Urinary bladder (tissue), 3 donors: ENCODE measurements at regions not wholly inside any gene's neighbourhood (a gene's known extent, or its start where the extent isn't known, plus 50 kb on each side); places are given as distances from the start of the nearest gene placed in this dataset.
A peak's percentile ranks its signal among the peaks of the same experiment; 100 is the strongest.

Experiments
- DNase-seq: peaks from one replicate; pipeline ENCODE4 v3.0.0-alpha.2; 2015; ENCODE audit errors: extremely low spot score
- H3K27ac ChIP-seq: one replicate; pipeline ENCODE4 v1.5.1; 2013; ENCODE audit warnings: low read depth, mild to moderate bottlenecking, moderate library complexity
- H3K36me3 ChIP-seq: one replicate; pipeline ENCODE4 v1.6.1; 2013; ENCODE audit warnings: mild to moderate bottlenecking, moderate library complexity; ENCODE audit not compliant: insufficient read depth
- H3K4me1 ChIP-seq: one replicate; pipeline ENCODE4 v1.6.1; 2013; ENCODE audit warnings: mild to moderate bottlenecking, moderate library complexity; ENCODE audit not compliant: insufficient read depth
- H3K4me3 ChIP-seq: one replicate; pipeline ENCODE4 v1.5.1; 2013; ENCODE audit warnings: low read depth, low read length
- WGBS: extraction: QIAGEN DNeasy Blood & Tissue Kit; methylation state at CpG from one replicate; pipeline ENCODE4 v1.1.7; 2013; 5-methylcytosine and 5-hydroxymethylcytosine counted together
- donor health status: healthy with polysubstance abuse.
- donor health status: healthy.

DNA sequence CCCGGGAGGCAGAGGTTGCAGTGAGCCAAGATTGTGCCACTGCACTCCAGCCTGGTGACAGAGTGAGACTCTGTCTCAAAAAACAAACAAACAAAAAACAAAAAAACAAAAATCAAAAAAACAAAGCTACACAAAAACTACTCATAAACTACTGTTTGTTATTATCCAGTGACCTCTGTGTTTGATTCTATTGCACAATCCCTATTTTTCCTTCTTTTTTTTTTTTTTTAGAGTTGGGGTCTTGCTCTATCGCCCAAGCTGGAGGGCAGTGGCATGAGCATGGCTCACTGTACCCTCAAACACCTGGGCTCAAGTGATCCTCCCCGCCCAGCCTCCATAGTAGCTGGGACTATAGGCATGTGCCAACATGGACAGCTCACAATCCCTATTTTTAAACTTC is 92.7 kb downstream of the FAM217A start:
- Histone ChIP-seq H3K4me3 (no peak overlapping the region), H3K36me3 (no peaks in the 10 kb centered on the region), H3K4me1 (no peaks in the 10 kb centered on the region), H3K27ac (no peak overlapping the region)
- 93% methylated on average over 2 of the region's 3 CpGs for WGBS
- no peak for DNase-seq

DNA sequence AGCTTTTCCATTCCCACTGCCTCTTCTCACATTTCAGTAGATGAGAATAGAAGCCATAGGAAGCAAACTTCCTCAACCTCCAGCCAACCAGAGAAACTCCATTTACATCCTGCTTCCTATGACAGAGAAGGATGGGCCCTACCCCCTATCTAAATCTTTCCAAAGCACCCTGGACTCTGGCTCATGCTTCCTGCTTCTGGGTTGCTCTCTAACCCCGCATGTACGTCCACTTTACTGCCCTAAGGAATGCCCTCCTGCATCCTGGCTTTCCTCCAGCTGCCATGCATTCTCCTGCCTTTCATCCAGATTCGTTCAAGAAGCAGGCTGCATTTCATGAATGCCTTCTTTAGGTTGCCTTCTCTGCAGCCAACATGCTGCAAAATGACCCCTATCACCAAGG is 91.9 kb downstream of the FAM217A start:
- no peak overlapping the region for H3K4me3 ChIP-seq
- no peak overlapping the region for H3K27ac ChIP-seq
- H3K4me1 ChIP-seq, result no peaks in the 10 kb centered on the region
- H3K36me3 ChIP-seq, result no peaks in the 10 kb centered on the region
- DNase-seq, result no peak
- 45% methylated on average over 3 of the region's 3 CpGs for WGBS

DNA sequence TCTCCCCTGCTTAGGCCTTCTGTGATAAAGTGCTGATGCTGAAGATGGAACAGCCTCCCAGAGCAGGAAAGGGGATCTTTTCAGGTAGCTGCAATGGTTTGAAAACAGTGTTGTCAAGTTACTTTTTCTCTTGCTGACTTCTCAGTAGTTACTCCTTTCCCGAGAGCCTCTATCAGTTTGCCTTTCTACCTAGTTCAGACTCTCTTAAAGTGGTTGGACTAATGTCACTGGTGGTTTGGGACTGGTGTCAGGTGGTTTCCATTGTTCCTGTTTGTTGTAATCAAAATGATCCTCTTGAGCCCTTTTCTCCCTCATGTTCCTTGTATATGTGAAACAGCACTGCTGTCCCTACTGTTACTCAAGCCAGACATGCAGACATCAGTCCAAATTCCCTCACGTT is 91.4 kb downstream of the FAM217A start:
- H3K4me3 ChIP-seq, result no peak overlapping the region
- no peak overlapping the region for H3K27ac ChIP-seq
- no peaks in the 10 kb centered on the region for H3K4me1 ChIP-seq
- no peak for DNase-seq
- 89% methylated on average over 2 of the region's 2 CpGs for WGBS
- H3K36me3 ChIP-seq, result no peaks in the 10 kb centered on the region

DNA sequence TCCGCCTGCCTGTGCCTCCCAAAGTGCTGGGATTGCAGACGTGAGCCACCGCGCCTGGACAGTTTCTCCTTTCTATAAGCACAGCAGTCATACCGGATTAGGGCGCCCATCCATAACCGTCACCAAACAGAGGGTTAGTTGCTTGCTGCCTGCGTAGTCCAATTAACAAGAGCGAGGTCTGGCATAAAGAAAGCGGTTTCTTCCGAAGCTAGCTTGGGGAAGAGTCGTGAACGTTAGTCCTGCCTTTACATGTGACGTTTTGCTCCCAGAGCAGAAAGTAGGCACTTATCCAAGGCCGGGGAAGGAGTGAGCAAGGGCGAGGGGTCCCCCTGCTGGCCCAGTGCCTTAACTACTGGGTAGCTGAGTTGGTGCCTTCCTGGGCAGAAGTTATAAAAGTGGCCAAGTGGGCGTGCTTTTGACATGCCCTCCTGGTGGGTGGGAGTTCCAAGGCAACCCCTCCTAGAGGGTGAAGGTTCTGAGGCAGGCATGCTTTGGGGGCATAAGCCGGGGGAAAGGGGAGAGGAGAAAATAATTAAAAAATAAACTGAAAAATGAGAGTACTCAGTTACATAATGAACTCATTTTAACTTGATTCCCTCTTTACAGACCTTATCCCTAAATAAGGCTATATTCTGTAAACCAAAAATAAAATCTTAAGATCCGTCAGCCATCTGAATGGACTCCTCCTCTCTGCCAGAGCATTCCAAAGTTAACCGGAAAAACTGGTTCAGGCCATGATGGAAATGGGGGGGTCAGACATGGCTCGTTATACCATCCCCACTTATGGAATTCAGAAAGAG is 88.0 kb downstream of the FAM217A start:
- no peaks in the 10 kb centered on the region for H3K36me3 ChIP-seq
- peak; percentile 41 for DNase-seq
- WGBS, result 10% methylated on average over 21 of the region's 21 CpGs
- H3K27ac ChIP-seq, result no peak overlapping the region
- no peaks in the 10 kb centered on the region for H3K4me1 ChIP-seq
- H3K4me3 ChIP-seq, result peak overlapping the region; percentile 28

DNA sequence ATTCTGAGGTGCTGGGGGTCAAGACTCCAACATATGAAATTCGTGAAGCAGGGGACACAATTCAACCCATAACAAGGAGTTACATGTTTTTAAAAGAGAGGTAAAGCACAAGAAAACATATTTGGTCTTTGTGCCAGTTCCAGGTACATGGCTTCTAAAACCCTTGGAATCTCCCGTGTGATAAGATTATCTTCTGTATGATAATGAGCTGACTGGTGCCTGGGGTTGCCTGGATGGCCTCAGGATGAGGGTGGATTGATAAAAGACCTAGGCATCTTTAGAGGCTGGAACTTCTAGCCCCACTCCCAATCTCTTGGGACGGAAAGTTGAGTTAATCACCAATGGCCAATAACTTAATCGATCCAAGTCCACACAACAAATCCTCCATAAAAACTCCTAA is 87.0 kb downstream of the FAM217A start:
- H3K36me3 ChIP-seq, result no peaks in the 10 kb centered on the region
- WGBS, result 84% methylated on average over 4 of the region's 4 CpGs
- H3K27ac ChIP-seq, result no peak overlapping the region
- no peak for DNase-seq
- H3K4me3 ChIP-seq, result no peak overlapping the region
- no peaks in the 10 kb centered on the region for H3K4me1 ChIP-seq

DNA sequence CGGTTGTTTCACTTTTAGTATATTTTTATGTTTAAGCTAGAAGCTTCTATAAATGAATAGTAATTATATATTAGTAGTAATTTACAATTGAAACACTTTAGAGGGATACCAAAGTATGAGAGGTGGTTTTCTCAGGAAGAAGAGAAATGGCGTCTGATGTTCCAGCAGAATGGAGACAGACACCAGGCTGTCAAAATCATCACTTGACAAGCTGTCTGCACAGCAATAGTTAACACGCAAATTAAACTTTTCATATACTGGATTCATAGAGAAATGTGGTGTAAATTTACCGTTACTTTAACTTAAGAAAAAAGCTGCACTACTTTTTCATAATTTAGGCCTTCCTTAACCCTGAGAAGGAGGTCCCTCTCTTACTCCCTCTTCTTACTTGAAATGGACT is 82.6 kb downstream of the FAM217A start:
- H3K36me3 ChIP-seq, result no peaks in the 10 kb centered on the region
- H3K4me3 ChIP-seq, result no peak overlapping the region
- H3K27ac ChIP-seq, result no peak overlapping the region
- WGBS, result 93% methylated on average over 4 of the region's 4 CpGs
- no peak for DNase-seq
- H3K4me1 ChIP-seq, result no peaks in the 10 kb centered on the region

DNA sequence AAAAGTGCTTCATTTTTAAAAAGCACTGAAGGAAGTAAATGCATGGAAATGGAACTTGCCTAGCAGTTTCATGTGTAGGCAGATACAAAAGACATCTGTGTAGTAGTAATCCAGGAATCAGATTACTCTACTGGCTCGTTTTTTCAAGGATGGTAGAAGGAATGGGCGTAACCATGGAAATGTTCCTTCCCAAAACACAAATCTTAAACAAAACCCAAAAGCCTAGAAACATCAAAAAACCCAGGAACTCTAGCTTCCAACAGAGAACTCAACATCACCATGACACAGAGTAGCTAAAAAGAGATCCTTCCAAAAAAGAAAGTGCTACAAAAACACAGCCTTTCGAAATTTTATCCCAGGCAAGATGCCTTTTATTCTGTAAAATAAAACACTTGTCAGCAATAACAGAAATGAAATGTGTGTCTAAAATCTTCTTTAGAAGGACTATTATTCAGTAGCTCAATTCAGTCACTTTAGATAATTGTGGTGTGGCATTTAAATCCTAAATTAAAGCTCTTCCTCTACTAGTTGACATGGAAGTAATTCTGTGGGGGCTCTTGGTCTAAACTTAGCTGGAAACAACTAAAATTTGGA is 81.7 kb downstream of the FAM217A start:
- no peak overlapping the region for H3K27ac ChIP-seq
- WGBS, result 40% methylated on average over 3 of the region's 3 CpGs
- H3K4me3 ChIP-seq, result no peak overlapping the region
- H3K36me3 ChIP-seq, result no peaks in the 10 kb centered on the region
- no peaks in the 10 kb centered on the region for H3K4me1 ChIP-seq
- DNase-seq, result no peak

DNA sequence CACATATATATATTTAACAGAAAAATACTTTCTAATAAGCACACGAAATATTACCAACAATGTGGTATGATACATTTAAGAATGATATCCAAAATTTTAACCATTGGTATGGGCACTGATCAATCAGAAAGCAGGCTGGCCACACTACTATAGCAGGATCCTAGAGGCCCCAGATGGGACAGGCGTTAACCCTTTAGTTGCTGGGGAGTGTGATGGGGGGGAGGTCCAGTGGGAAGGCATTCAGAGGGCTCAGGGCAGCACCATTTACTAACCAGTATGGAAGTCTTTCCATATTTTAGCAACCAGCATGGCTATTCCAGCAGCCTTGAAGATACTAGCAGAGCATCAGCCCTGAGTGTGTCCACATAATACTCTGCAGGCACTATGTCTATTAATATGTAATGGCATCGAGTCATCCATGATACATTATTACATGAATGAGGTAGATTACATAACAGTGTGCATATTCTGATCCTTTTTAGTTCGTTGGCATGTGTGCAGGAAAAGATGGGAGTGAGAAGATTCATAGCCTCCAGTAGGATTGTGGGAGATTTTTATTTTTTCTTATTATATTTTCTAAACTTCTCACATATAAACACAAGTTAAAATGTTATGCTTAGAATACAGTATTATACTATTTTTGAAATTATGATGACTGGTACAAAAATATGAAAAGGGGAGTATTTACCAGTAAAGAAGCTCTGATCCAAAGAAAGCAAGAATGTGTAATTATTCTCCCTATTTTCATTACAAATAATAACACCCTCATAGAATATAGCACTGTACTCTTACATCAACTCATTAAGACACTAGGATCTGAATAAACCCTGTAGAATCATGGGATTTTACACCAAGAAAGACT is 78.9 kb downstream of the FAM217A start:
- Histone ChIP-seq H3K4me1 (no peaks in the 10 kb centered on the region), H3K4me3 (no peak overlapping the region), H3K36me3 (no peaks in the 10 kb centered on the region), H3K27ac (no peak overlapping the region)
- 84% methylated on average over 4 of the region's 4 CpGs for WGBS
- DNase-seq, result no peak

DNA sequence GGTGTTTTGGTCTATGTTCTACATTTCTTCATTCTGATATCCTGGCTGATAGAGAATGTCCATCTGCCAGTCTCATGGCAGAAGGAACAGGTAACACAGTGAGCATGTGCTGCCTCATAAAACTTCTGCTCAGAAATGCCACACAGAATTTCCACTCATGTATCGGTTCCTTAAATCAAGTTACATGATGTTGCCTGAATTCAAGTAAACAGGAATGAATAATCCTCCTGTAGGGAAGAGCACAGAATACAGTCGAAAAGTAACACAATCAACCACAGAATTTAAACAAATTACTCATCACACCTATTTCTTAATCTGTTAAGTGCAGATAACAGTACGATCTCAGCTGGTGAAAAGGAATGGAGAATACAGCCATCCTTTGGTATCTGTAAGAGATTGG is 74.7 kb downstream of the FAM217A start:
- Histone ChIP-seq H3K27ac (no peak overlapping the region), H3K4me1 (no peaks in the 10 kb centered on the region), H3K36me3 (no peaks in the 10 kb centered on the region), H3K4me3 (no peak overlapping the region)
- WGBS, result 64% methylated on average over 3 of the region's 3 CpGs
- DNase-seq, result no peak

DNA sequence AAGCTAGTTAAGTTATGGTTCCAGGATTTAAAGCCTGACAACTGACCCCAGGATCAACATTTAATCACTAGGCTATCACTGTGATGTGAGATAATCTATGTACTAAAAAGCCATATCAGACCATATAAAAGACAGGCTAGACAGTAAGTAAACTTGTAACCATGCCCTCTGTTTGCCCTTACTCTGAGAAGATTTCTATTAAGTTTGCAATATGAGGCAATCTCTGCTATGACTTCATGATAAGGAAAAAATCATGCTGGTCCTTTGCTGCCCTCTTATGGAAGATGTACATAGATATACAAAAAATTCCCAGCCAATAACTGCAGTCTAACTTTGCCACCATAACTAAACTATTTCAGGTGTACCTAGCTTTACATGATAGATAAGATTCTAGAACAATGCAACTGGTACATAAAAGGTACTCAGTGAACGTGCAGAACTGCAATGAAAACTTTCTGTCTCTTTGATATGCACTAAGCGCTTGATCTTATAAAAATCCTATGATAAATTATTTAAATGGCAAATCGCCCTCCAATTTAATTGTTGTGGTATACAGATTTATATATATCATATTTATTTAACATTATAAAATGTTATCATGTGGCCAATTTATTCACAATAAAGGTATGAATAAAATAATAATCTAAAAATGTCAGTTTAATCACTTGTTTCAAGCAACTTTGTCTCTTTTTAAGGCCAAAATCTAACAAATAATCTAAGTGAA is 70.5 kb downstream of the FAM217A start:
- DNase-seq, result no peak
- H3K4me3 ChIP-seq, result no peak overlapping the region
- no peaks in the 10 kb centered on the region for H3K36me3 ChIP-seq
- peak overlapping the region; percentile 10 for H3K27ac ChIP-seq
- WGBS, result 68% methylated on average over 3 of the region's 3 CpGs
- no peaks in the 10 kb centered on the region for H3K4me1 ChIP-seq

DNA sequence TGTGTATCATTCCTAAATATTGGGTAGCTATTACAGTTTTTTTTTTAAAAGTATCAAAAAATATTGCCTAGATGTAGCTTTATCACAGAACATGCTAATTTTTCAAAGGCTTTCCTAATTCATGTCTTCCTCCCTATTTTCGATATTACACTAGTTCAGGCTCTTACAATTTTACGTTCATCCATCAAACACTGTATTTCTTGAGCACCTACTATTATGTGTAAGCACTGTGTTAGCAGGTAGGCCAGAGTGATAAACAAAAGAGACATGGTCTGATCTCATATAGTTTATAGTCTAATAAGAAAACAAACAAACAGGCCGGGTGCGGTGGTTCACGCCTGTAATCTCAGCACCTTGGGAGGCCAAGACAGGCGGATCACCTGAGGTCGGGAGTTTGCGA is 69.5 kb downstream of the FAM217A start:
- no peak overlapping the region for H3K27ac ChIP-seq
- 88% methylated on average over 8 of the region's 8 CpGs for WGBS
- DNase-seq, result no peak
- no peaks in the 10 kb centered on the region for H3K36me3 ChIP-seq
- H3K4me1 ChIP-seq, result no peaks in the 10 kb centered on the region
- no peak overlapping the region for H3K4me3 ChIP-seq

DNA sequence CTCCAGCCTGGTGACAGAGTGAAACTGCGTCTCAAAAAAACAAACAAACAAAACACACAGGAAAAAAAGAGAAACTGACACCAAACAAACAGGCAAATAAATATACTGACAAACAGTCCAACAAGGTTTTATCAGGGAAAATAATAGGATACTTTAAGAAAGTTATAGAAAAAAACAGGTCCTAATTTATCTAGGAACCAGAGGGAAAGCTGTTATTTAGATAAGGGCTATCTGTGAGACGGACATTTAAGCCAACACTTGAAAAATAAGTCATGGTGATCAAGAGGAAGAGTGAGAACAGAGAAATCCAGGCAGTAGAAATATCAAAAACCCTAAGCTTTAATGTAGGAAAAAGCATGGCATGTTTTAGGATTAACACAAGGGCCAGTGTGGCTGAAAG is 68.9 kb downstream of the FAM217A start:
- Histone ChIP-seq H3K4me3 (no peak overlapping the region), H3K4me1 (no peaks in the 10 kb centered on the region), H3K27ac (no peak overlapping the region), H3K36me3 (no peaks in the 10 kb centered on the region)
- WGBS, result 83% methylated on average over 2 of the region's 2 CpGs
- no peak for DNase-seq

DNA sequence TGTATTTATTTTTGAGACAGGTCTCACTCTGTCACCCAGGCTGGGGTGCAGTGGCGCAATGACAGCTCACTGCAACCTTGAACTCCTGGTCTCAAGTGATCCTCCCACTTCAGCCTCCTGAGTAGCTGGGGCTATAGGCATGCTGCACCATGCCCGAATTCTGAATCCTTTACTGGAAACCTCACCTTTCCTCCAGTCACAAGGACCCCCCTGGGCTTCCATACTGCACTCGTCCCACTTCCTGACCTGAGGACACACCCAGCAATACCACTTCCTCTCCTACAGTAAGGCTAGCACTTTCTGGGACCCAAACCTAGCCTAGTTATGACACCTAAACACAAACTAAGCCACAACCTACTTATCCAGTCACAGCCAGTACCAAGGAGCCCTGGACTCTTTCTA is 68.2 kb downstream of the FAM217A start:
- no peaks in the 10 kb centered on the region for H3K4me1 ChIP-seq
- no peaks in the 10 kb centered on the region for H3K36me3 ChIP-seq
- H3K4me3 ChIP-seq, result no peak overlapping the region
- DNase-seq, result no peak
- H3K27ac ChIP-seq, result no peak overlapping the region
- WGBS, result 78% methylated on average over 3 of the region's 3 CpGs
